ENCODE measurements at regions not wholly inside any gene's neighbourhood (a gene's known extent, or its start where the extent isn't known, plus 50 kb on each side); places are given as distances from the start of the nearest gene placed in this dataset.

GRCh38 chr3:23675010-23675409, 130.7 kb upstream of the UBE2E1 start:
- peaks cover 4% of the 10 kb centered on the region for H3K9me3 Mint-ChIP-seq (ENCODE audit: unreplicated experiment)
- no peak overlapping the region for H2AFZ ChIP-seq (ENCODE audit: low read depth, low read length)
- no peaks in the 10 kb centered on the region for H3K79me2 ChIP-seq (ENCODE audit: insufficient read depth, low read length)
- H3K4me2 ChIP-seq (ENCODE audit: low read length) = no peak overlapping the region
- no peak overlapping the region for H3K27ac ChIP-seq (ENCODE audit: low read depth, low read length)
- no peaks in the 10 kb centered on the region for H3K27me3 ChIP-seq (ENCODE audit: insufficient read depth, low read length)
- no peak for TF ChIP-seq CTCF (IDR thresholded peaks at IDR 0.05; ENCODE audit: insufficient read depth, low read depth, low read length)
- no peak for TF ChIP-seq EZH2 (IDR thresholded peaks at IDR 0.05; ENCODE audit: insufficient read depth, low read length)
- no peak overlapping the region for H3K27ac Mint-ChIP-seq (ENCODE audit: unreplicated experiment)
- no peaks in the 10 kb centered on the region for H3K36me3 Mint-ChIP-seq (ENCODE audit: low read depth, unreplicated experiment)
- no peak overlapping the region for H3K9ac ChIP-seq (ENCODE audit: low read length)
- no peak overlapping the region for H3K4me3 Mint-ChIP-seq (ENCODE audit: unreplicated experiment)
- H3K9me3 ChIP-seq (ENCODE audit: insufficient read depth, low read depth, low read length) = peaks cover 6% of the 10 kb centered on the region
- no peak for FAIRE-seq
- no peak for DNase-seq (ENCODE audit: low read depth)
- peaks cover 6% of the 10 kb centered on the region for H3K4me1 Mint-ChIP-seq (ENCODE audit: low read depth, unreplicated experiment)
- no peaks in the 10 kb centered on the region for H3K4me1 ChIP-seq (ENCODE audit: insufficient read depth, low read length)
- peaks cover 2% of the 10 kb centered on the region for H3K27me3 Mint-ChIP-seq (ENCODE audit: low read depth, unreplicated experiment)
- H3K36me3 ChIP-seq (ENCODE audit: insufficient read depth, low read length) = no peaks in the 10 kb centered on the region
- H3K4me3 ChIP-seq (ENCODE audit: insufficient read depth, low read depth, low read length) = no peak overlapping the region
- H4K20me1 ChIP-seq (ENCODE audit: insufficient read depth, low read length) = no peaks in the 10 kb centered on the region

- no peak overlapping the region for H3K4me3 Mint-ChIP-seq (ENCODE audit: unreplicated experiment)
- H3K27me3 ChIP-seq (ENCODE audit: insufficient read depth, low read length) = no peaks in the 10 kb centered on the region
- H3K27ac Mint-ChIP-seq (ENCODE audit: unreplicated experiment) = no peak overlapping the region
- no peaks in the 10 kb centered on the region for H3K36me3 Mint-ChIP-seq (ENCODE audit: low read depth, unreplicated experiment)
- H3K4me3 ChIP-seq (ENCODE audit: insufficient read depth, low read depth, low read length) = no peak overlapping the region
- H3K9ac ChIP-seq (ENCODE audit: low read length) = no peak overlapping the region
- FAIRE-seq = no peak
- H3K36me3 ChIP-seq (ENCODE audit: insufficient read depth, low read length) = no peaks in the 10 kb centered on the region
- H3K9me3 ChIP-seq (ENCODE audit: insufficient read depth, low read depth, low read length) = peaks cover 6% of the 10 kb centered on the region
- H3K27me3 Mint-ChIP-seq (ENCODE audit: low read depth, unreplicated experiment) = peaks cover 2% of the 10 kb centered on the region
- H3K9me3 Mint-ChIP-seq (ENCODE audit: unreplicated experiment) = peaks cover 4% of the 10 kb centered on the region
- H2AFZ ChIP-seq (ENCODE audit: low read depth, low read length) = no peak overlapping the region
- no peaks in the 10 kb centered on the region for H4K20me1 ChIP-seq (ENCODE audit: insufficient read depth, low read length)
- no peak overlapping the region for H3K27ac ChIP-seq (ENCODE audit: low read depth, low read length)
- no peaks in the 10 kb centered on the region for H3K79me2 ChIP-seq (ENCODE audit: insufficient read depth, low read length)
- peaks cover 3% of the 10 kb centered on the region for H3K4me1 Mint-ChIP-seq (ENCODE audit: low read depth, unreplicated experiment)
- DNase-seq (ENCODE audit: low read depth) = peak; percentile 8
- no peak overlapping the region for H3K4me2 ChIP-seq (ENCODE audit: low read length)
- H3K4me1 ChIP-seq (ENCODE audit: insufficient read depth, low read length) = no peaks in the 10 kb centered on the region
- TF ChIP-seq CTCF (IDR thresholded peaks at IDR 0.05; ENCODE audit: insufficient read depth, low read depth, low read length) (no peak), EZH2 (IDR thresholded peaks at IDR 0.05; ENCODE audit: insufficient read depth, low read length) (no peak)
Measured at GRCh38 chr3:23676093-23676492, 129.7 kb upstream of the UBE2E1 start.

- peaks cover 4% of the 10 kb centered on the region for H3K9me3 Mint-ChIP-seq (ENCODE audit: unreplicated experiment)
- no peaks in the 10 kb centered on the region for H3K36me3 Mint-ChIP-seq (ENCODE audit: low read depth, unreplicated experiment)
- Histone ChIP-seq H3K9me3 (ENCODE audit: insufficient read depth, low read depth, low read length) (peaks cover 6% of the 10 kb centered on the region), H3K4me1 (ENCODE audit: insufficient read depth, low read length) (peaks cover 16% of the 10 kb centered on the region), H3K9ac (ENCODE audit: low read length) (no peak overlapping the region), H3K27me3 (ENCODE audit: insufficient read depth, low read length) (no peaks in the 10 kb centered on the region), H3K4me3 (ENCODE audit: insufficient read depth, low read depth, low read length) (no peak overlapping the region), H4K20me1 (ENCODE audit: insufficient read depth, low read length) (no peaks in the 10 kb centered on the region), H3K27ac (ENCODE audit: low read depth, low read length) (no peak overlapping the region), H3K79me2 (ENCODE audit: insufficient read depth, low read length) (no peaks in the 10 kb centered on the region), H2AFZ (ENCODE audit: low read depth, low read length) (no peak overlapping the region), H3K4me2 (ENCODE audit: low read length) (no peak overlapping the region), H3K36me3 (ENCODE audit: insufficient read depth, low read length) (no peaks in the 10 kb centered on the region)
- H3K27ac Mint-ChIP-seq (ENCODE audit: unreplicated experiment) = no peak overlapping the region
- H3K4me3 Mint-ChIP-seq (ENCODE audit: unreplicated experiment) = no peak overlapping the region
- TF ChIP-seq CTCF (IDR thresholded peaks at IDR 0.05; ENCODE audit: insufficient read depth, low read depth, low read length) (no peak), EZH2 (IDR thresholded peaks at IDR 0.05; ENCODE audit: insufficient read depth, low read length) (no peak)
- DNase-seq (ENCODE audit: low read depth) (no peak), FAIRE-seq (no peak)
- H3K4me1 Mint-ChIP-seq (ENCODE audit: low read depth, unreplicated experiment) = peaks cover 15% of the 10 kb centered on the region
- no peaks in the 10 kb centered on the region for H3K27me3 Mint-ChIP-seq (ENCODE audit: low read depth, unreplicated experiment)
Measured at GRCh38 chr3:23682646-23683045, 123.1 kb upstream of the UBE2E1 start.
